Right atrium auricular region (tissue), 2 donors: ENCODE measurements at regions not wholly inside any gene's neighbourhood (a gene's known extent, or its start where the extent isn't known, plus 50 kb on each side); places are given as distances from the start of the nearest gene placed in this dataset.

ENCODE experiments used
- DNase-seq: peaks from one replicate; pipeline ENCODE4 v3.0.0-alpha.2; 2019; ENCODE audit warnings: low spot score
- H3K27ac ChIP-seq, 2 donors: fragments of 200-600 bp; sonication (generic); 1 replicate in 1 of 2; 2 replicates in 1 of 2; pipeline ENCODE4 v1.5.1; 2016 to 2019
- H3K27me3 ChIP-seq, 2 donors: fragments of 200-600 bp; sonication (generic); one replicate each; pipeline versions ENCODE4 v1.5.1 to v1.6.0; 2017 to 2019
- H3K36me3 ChIP-seq: fragments of 200-600 bp; sonication (generic); one replicate; pipeline ENCODE4 v1.5.1; 2016
- H3K4me1 ChIP-seq, 2 donors: fragments of 200-600 bp; sonication (generic); one replicate each; pipeline versions ENCODE4 v1.5.1 to v1.6.0; 2017 to 2019
- H3K4me3 ChIP-seq, 2 donors: fragments of 200-600 bp; sonication (generic); 1 replicate in 1 of 2; 2 replicates in 1 of 2; pipeline ENCODE4 v1.5.1; 2017 to 2019; ENCODE audit warnings: mild to moderate bottlenecking in 1 of 2, moderate library complexity in 1 of 2
- H3K9me3 ChIP-seq, 2 donors: fragments of 200-600 bp; sonication (generic); one replicate each; pipeline ENCODE4 v1.5.1; 2019
- TF ChIP-seq, protein P1 (sequence below), 2 donors: fragments of 200-600 bp; sonication (generic); IDR thresholded peaks; one replicate each; pipeline ENCODE4 v1.5.1; 2019; ENCODE audit warnings: antibody characterized with exemption in 2 of 2

DNA sequence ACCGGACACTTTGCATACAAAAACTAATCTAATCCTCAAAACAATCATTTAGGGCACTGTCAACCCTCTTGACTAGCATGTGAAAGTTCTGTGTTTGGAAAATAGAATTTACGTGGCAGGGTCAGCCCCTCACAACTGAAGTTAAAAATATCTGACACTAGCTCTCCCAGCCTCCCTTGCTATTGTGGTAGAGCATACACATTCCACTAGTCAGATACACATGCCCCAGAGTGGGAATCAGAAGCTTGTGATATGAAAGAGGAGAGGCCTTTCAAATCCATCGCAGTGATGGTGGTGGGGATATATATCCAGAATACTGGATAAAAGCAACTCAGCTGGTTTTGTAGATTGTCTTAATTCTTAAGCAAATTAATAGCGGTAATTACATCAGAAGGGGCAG, 205.7 kb upstream of the IL15 start:
- no peak overlapping the region for H3K27ac ChIP-seq
- DNase-seq, result no peak
- TF ChIP-seq, protein P1, sequence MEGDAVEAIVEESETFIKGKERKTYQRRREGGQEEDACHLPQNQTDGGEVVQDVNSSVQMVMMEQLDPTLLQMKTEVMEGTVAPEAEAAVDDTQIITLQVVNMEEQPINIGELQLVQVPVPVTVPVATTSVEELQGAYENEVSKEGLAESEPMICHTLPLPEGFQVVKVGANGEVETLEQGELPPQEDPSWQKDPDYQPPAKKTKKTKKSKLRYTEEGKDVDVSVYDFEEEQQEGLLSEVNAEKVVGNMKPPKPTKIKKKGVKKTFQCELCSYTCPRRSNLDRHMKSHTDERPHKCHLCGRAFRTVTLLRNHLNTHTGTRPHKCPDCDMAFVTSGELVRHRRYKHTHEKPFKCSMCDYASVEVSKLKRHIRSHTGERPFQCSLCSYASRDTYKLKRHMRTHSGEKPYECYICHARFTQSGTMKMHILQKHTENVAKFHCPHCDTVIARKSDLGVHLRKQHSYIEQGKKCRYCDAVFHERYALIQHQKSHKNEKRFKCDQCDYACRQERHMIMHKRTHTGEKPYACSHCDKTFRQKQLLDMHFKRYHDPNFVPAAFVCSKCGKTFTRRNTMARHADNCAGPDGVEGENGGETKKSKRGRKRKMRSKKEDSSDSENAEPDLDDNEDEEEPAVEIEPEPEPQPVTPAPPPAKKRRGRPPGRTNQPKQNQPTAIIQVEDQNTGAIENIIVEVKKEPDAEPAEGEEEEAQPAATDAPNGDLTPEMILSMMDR (IDR thresholded peaks at IDR 0.05), result no peak
- H3K36me3 ChIP-seq, result no peaks in the 10 kb centered on the region
- H3K9me3 ChIP-seq, result no peaks in the 10 kb centered on the region
- H3K27me3 ChIP-seq, result no peaks in the 10 kb centered on the region
- no peaks in the 10 kb centered on the region for H3K4me1 ChIP-seq
- H3K4me3 ChIP-seq, result no peak overlapping the region

DNA sequence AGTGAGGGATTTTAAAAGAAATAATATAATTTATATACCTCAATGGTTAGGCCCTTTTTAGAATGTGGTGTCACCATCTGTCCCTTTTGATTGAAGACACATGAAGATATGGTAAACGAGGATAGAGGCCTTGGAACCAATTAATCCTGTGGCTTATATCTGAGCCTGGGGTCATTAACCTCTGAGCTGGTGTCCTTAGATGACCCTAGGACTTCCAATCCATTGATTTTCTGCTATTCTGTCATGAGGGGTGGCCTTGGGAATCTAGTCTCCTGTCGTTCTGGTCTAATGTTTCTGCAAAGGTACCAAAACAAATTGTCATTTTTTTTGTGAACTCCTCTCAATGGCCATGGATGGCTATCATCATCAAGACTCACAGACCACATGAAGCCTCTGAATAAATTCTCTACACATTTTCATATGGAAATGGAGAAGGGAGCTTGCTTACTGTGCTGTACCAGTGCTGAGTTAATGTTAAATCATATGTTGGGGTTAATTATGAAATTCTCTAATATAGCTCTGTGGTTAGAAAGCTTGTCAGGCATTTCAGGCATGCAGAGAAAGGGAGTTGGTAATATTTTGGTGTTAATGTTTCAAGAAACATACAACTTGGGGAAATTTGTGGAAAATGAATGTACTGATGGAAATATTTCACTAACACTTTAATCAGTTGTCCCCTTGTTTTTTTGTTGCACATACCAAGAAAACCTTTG, 204.2 kb upstream of the IL15 start:
- Histone ChIP-seq H3K4me1 (no peaks in the 10 kb centered on the region), H3K27ac (no peak overlapping the region), H3K27me3 (no peaks in the 10 kb centered on the region), H3K9me3 (no peaks in the 10 kb centered on the region), H3K4me3 (no peak overlapping the region), H3K36me3 (no peaks in the 10 kb centered on the region)
- DNase-seq, result no peak
- TF ChIP-seq, protein P1 (IDR thresholded peaks at IDR 0.05), result no peak

DNA sequence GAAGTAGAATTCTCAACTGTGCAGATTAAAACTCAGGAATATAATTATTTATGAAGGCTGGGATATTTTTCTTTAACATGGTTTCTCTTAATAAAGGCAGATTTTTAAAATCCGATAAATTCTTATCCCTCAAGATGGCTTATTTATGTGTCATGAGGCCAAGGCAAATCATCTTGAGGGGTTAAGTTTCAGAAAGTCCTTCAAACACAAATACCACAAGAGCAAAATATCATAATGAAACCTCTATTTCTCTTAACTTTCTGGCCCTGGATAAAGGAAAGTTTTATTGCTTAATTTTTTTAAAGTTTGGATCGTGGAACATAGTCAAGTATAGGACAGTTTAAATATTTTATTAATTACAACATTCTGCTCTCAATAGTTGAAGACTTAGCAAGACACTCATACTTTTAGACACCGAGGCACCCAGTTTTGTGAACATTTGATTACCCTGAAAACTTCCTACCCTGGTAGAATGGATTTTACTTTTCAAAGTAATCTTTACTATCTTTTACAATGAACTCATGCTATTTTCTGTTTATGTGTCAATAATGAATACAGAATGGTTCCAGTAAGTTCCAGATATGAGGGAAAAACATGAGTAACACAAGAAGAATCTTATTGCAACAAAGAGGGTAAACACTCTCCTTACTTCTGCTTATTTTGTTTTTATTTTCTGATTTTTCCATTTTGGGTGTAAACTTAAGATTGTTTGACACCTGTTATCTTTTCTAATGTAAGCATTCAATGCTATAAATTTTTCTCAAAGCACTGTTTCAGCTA, 200.7 kb upstream of the IL15 start:
- TF ChIP-seq, protein P1 (IDR thresholded peaks at IDR 0.05), result no peak
- Histone ChIP-seq H3K9me3 (no peaks in the 10 kb centered on the region), H3K4me3 (no peak overlapping the region), H3K36me3 (no peaks in the 10 kb centered on the region), H3K27me3 (no peaks in the 10 kb centered on the region), H3K27ac (no peak overlapping the region), H3K4me1 (no peaks in the 10 kb centered on the region)
- no peak for DNase-seq

DNA sequence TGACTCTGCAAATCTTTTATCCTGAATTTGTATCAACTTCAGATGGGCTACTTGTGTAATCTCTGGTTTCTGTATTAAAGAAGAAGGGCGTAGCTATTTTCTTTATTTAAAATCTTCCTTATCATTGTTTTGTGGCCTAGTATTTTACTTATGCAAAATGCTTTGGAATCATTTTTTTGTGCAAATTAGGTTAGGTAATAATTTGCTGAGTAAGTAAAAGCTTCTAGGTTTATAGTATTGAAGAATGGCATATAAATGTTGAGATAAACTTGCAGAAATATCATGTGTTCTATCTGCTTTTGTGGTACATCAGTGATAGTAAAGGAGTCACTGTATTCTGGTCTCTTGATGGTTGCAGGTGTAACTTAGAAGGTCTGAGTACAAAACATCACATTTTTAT, 197.2 kb upstream of the IL15 start:
- H3K27ac ChIP-seq, result no peak overlapping the region
- no peak for DNase-seq
- H3K4me3 ChIP-seq, result no peak overlapping the region
- no peaks in the 10 kb centered on the region for H3K36me3 ChIP-seq
- no peaks in the 10 kb centered on the region for H3K27me3 ChIP-seq
- TF ChIP-seq, protein P1 (IDR thresholded peaks at IDR 0.05), result no peak
- H3K4me1 ChIP-seq, result no peaks in the 10 kb centered on the region
- H3K9me3 ChIP-seq, result no peaks in the 10 kb centered on the region

DNA sequence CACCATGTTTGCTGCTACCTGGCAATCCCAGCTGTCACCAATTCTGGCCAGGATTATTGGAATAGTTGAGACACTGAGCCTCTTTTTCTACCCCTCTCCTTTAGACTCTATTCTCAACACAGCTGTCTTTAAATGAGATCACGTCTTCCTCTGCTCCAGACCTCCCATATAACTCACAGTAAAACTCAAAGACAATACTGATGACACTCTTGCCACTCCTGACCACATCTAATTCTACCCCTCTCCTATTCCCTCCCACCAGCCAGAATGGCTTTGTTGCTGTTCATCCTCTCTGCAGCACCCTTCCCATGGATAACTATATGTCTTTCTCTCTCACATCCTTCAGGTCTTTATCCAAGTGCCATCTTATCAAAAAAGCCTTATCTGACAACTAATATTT, 188.6 kb upstream of the IL15 start:
- no peaks in the 10 kb centered on the region for H3K9me3 ChIP-seq
- H3K27me3 ChIP-seq, result no peaks in the 10 kb centered on the region
- no peaks in the 10 kb centered on the region for H3K4me1 ChIP-seq
- H3K4me3 ChIP-seq, result no peak overlapping the region
- no peak for DNase-seq
- TF ChIP-seq, protein P1 (IDR thresholded peaks at IDR 0.05), result no peak
- no peaks in the 10 kb centered on the region for H3K36me3 ChIP-seq
- H3K27ac ChIP-seq, result no peak overlapping the region
